OCI-LY7 (cell line): ENCODE measurements at regions not wholly inside any gene's neighbourhood (a gene's known extent, or its start where the extent isn't known, plus 50 kb on each side); places are given as distances from the start of the nearest gene placed in this dataset.

ENCODE experiments used
- BruUV-seq: library from RNA; stranded (reverse); fragments of 400-500 nt; replicated peaks from 2 replicates; lab custom pipeline; 2021; lab: Mats Ljungman, UMichigan
- CTCF ChIA-PET: fragments of 300-600 bp; sonication (Branson Sonifier 250); formaldehyde crosslinking; loops from one replicate; lab custom pipeline; 2022; ENCODE audit warnings: antibody characterized with exemption; ENCODE audit not compliant: unreplicated experiment; lab: Charles Lee
- POLR2A ChIA-PET: fragments of 300-600 bp; sonication (Branson Sonifier 250); formaldehyde crosslinking; loops from one replicate; lab custom pipeline; 2022; ENCODE audit warnings: antibody characterized with exemption; lab: Charles Lee
- DNase-seq: peaks from one replicate; pipeline ENCODE4 v3.0.0-alpha.2; 2015; ENCODE audit warnings: low spot score
- H2AFZ ChIP-seq: fragments of 200-600 bp; sonication (generic), shearing (Covaris generic); 2 replicates; pipeline ENCODE4 v1.6.1; 2014; ENCODE audit warnings: mild to moderate bottlenecking, antibody characterized with exemption, low read length, moderate library complexity
- H3K27ac ChIP-seq: fragments of 200-600 bp; sonication (generic); 2 replicates; pipeline ENCODE4 v1.5.1; 2014; ENCODE audit warnings: mixed run types, low read depth, mild to moderate bottlenecking, moderate library complexity, low read length, inconsistent platforms; ENCODE audit not compliant: poor library complexity, severe bottlenecking
- H3K36me3 ChIP-seq: fragments of 200-600 bp; sonication (generic); 2 replicates; pipeline ENCODE4 v1.6.1; 2014; ENCODE audit warnings: mild to moderate bottlenecking, antibody characterized with exemption, low read length, moderate library complexity, mixed read lengths; ENCODE audit not compliant: insufficient read depth
- H3K4me1 ChIP-seq: fragments of 200-600 bp; sonication (generic); 2 replicates; pipeline ENCODE4 v1.5.1; 2014; ENCODE audit warnings: mild to moderate bottlenecking, low read length; ENCODE audit not compliant: insufficient read depth, poor library complexity, severe bottlenecking
- H3K4me2 ChIP-seq: fragments of 200-600 bp; sonication (generic); 2 replicates; pipeline ENCODE4 v1.6.1; 2014; ENCODE audit warnings: mild to moderate bottlenecking, low read length
- H3K4me3 ChIP-seq: fragments of 200-600 bp; sonication (generic); 2 replicates; pipeline ENCODE4 v1.5.1; 2014; ENCODE audit warnings: mild to moderate bottlenecking, low read depth, low read length; ENCODE audit not compliant: poor library complexity, severe bottlenecking
- H3K79me2 ChIP-seq: fragments of 200-600 bp; sonication (generic); 2 replicates; pipeline ENCODE4 v1.6.1; 2016; ENCODE audit warnings: low read depth, mild to moderate bottlenecking, low read length, moderate library complexity, mixed read lengths; ENCODE audit not compliant: insufficient read depth
- H3K9me2 ChIP-seq: fragments of 200-600 bp; sonication (generic); 2 replicates; pipeline ENCODE4 v1.6.1; 2016; ENCODE audit warnings: mild to moderate bottlenecking, low read length, mixed read lengths; ENCODE audit not compliant: insufficient read depth
- H3K9me3 ChIP-seq: fragments of 200-600 bp; sonication (generic); 2 replicates; pipeline ENCODE4 v1.6.1; 2014; ENCODE audit warnings: mild to moderate bottlenecking, mixed run types, low read length, mixed read lengths
- H4K20me1 ChIP-seq: fragments of 200-600 bp; sonication (generic); 2 replicates; pipeline ENCODE4 v1.6.1; 2014; ENCODE audit warnings: mild to moderate bottlenecking, antibody characterized with exemption, low read length, moderate library complexity, mixed read lengths; ENCODE audit not compliant: insufficient read depth
- CTCF ChIP-seq: fragments of 200-600 bp; sonication (generic); conservative IDR thresholded peaks from 2 replicates; pipeline ENCODE4 v1.5.1; 2014; ENCODE audit warnings: mild to moderate bottlenecking, antibody characterized with exemption, low read length, moderate library complexity, mixed read lengths
- EZH2phosphoT487 ChIP-seq: fragments of 200-600 bp; sonication (generic); IDR thresholded peaks from 2 replicates; pipeline ENCODE4 v1.6.1; 2018; ENCODE audit warnings: low read depth, borderline replicate concordance, mild to moderate bottlenecking, mixed run types, antibody characterized with exemption, low read length, moderate library complexity, mixed read lengths
- intact Hi-C: fragments of 100-400 bp; cut with micrococcal nuclease; formaldehyde crosslinking; loops from one replicate; pipeline ENCODE4 v1.10.0; 2022; ENCODE audit not compliant: unreplicated experiment

DNA sequence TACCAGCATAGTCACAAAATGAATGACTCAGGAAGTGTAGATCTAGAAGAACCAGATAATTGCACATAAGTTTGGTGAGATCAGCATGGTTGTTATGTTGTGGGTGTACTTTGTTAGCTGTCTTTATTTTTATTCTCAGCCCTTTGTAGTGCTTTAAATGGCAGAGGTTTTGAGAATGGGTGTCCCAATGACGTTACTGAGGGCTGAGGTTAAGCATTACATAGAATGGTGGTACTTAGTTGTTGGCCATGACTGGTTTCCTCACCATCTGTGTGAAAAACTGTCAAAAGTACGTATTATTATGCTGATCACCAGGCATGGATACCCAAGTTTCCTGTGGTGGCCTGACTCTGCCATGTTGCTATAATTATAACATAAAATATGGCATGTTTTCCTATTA, 165.8 kb downstream of the UBE2E3 start:
- Histone ChIP-seq H3K4me3 (no peak overlapping the region), H3K4me1 (no peaks in the 10 kb centered on the region), H3K36me3 (no peaks in the 10 kb centered on the region), H3K27ac (no peak overlapping the region), H4K20me1 (no peaks in the 10 kb centered on the region), H3K9me2 (no peaks in the 10 kb centered on the region), H3K4me2 (no peak overlapping the region), H3K79me2 (no peaks in the 10 kb centered on the region), H3K9me3 (no peaks in the 10 kb centered on the region), H2AFZ (no peak overlapping the region)
- DNase-seq = no peak
- POLR2A ChIA-PET = interaction anchor here (0.6 to 1.6 kb wide), 6 partner anchors 10 to 280 kb away, joined by 3 to 7 read pairs (median 4); no protein-coding TSS in a partner anchor
- BruUV-seq = no TSS peak
- TF ChIP-seq EZH2phosphoT487 = no peak
- TF ChIP-seq CTCF = no peak
- CTCF ChIA-PET = interaction anchor here (0.9 kb wide), 1 partner anchor 25 kb away, joined by 3 read pairs; no protein-coding TSS in a partner anchor
- intact Hi-C loops = no loop called here

GRCh38 chr2:181149056-181149455, 168.7 kb downstream of the UBE2E3 start:
- Histone ChIP-seq H3K9me3 (no peaks in the 10 kb centered on the region), H3K4me2 (no peak overlapping the region), H3K4me3 (no peak overlapping the region), H3K36me3 (no peaks in the 10 kb centered on the region), H3K79me2 (no peaks in the 10 kb centered on the region), H3K9me2 (no peaks in the 10 kb centered on the region), H3K27ac (no peak overlapping the region), H3K4me1 (no peaks in the 10 kb centered on the region), H4K20me1 (no peaks in the 10 kb centered on the region), H2AFZ (no peak overlapping the region)
- intact Hi-C loops = no loop called here
- no peak for TF ChIP-seq EZH2phosphoT487
- no peak for TF ChIP-seq CTCF
- ChIA-PET CTCF (no interaction called here), POLR2A (interaction anchor here (0.9 kb wide), 1 partner anchor 20 kb away, joined by 3 read pairs; no protein-coding TSS in a partner anchor)
- DNase-seq = no peak
- no TSS peak for BruUV-seq

- intact Hi-C loops = no loop called here
- Histone ChIP-seq H3K9me2 (no peaks in the 10 kb centered on the region), H3K79me2 (no peaks in the 10 kb centered on the region), H3K4me2 (no peak overlapping the region), H4K20me1 (no peaks in the 10 kb centered on the region), H2AFZ (no peak overlapping the region), H3K36me3 (no peaks in the 10 kb centered on the region), H3K4me3 (no peak overlapping the region), H3K9me3 (no peaks in the 10 kb centered on the region), H3K4me1 (no peaks in the 10 kb centered on the region), H3K27ac (no peak overlapping the region)
- ChIA-PET POLR2A (no interaction called here), CTCF (no interaction called here)
- BruUV-seq = no TSS peak
- TF ChIP-seq EZH2phosphoT487 = no peak
- no peak for TF ChIP-seq CTCF
- DNase-seq = no peak
These were observed 171.8 kb downstream of the UBE2E3 start for GRCh38 chr2:181152226-181152625.
